HG02623 (cell line): ENCODE measurements at regions not wholly inside any gene's neighbourhood (a gene's known extent, or its start where the extent isn't known, plus 50 kb on each side); places are given as distances from the start of the nearest gene placed in this dataset.
"Not testable (repeated sequence)": the region's sequence is repeated elsewhere in the genome, so short reads cannot be mapped to it uniquely, and the experiment has no call there.

Experiments used
- ATAC-seq: cut with Tn5 transposase; IDR thresholded peaks from one replicate; pipeline ENCODE4 v1.9.1; 2021; ENCODE audit warnings: moderate library complexity; ENCODE audit not compliant: unreplicated experiment

DNA sequence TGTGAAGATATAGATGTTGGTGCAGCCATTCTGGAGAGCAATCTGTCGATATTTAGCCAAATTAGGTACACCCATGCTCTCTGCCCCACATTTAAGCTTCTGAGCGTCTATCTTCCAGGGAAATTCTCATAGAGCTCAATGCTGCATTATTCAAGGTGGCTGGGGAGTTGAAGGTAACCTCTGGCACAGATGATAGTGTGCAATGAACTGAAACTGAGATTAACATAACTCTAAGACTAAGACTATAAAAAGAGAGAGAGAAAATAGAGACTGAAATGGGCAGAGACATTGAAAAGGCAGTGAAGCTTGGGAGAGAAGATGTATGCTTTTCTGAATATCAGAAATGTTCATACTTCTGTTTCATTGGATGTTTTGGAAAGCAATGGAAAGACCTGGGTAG, 1197.0 kb upstream of the AUTS2 start:
- ATAC-seq = no peak

GRCh38 chr7:68406480-68406879, 1191.8 kb upstream of the AUTS2 start:
- ATAC-seq = no peak

DNA sequence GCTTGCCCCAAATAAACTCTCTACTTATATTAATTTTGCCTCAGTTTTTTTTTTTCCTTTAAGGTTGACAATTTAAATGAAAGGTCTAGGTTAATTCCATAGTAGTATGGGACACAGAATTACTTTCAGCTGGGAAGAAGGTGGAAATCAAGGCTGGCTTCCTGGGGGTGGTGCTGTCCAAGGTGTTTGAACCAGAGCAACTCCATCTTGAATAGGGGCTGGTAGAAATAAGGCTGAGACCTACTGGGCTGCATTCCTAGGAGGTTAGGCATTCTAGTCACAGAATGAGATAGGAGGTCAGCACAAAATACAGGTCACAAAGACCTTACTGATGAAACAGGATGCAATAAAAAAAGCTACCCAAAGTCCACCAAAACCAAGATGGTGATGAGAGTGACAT, 1190.8 kb upstream of the AUTS2 start:
- no peak for ATAC-seq

GRCh38 chr7:68408873-68409272, 1189.4 kb upstream of the AUTS2 start:
- ATAC-seq = no peak

- ATAC-seq = no peak
Observed at GRCh38 chr7:68409851-68410250, 1188.4 kb upstream of the AUTS2 start.

- not testable (repeated sequence) for ATAC-seq
Observed at GRCh38 chr7:68410693-68411092, 1187.6 kb upstream of the AUTS2 start.

DNA sequence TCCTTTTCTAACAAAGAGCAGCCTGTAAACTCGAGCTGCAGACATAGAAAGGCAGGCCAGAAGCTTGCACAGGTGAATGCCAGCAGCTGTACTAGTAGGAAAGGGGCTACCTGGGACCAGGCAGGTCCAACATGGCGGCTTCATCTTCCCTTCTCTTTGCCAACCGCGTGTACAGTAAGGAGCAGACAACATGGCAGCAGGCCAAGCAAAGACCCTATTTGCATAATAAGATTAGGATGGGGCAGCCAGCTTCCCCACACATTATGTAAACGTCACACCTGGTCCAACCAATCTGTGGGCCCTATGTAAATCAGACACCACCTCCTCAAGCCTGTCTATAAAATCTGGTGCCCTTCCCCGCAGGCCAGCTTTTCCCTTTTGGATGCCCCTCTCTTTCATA, 1186.5 kb upstream of the AUTS2 start:
- no peak for ATAC-seq

DNA sequence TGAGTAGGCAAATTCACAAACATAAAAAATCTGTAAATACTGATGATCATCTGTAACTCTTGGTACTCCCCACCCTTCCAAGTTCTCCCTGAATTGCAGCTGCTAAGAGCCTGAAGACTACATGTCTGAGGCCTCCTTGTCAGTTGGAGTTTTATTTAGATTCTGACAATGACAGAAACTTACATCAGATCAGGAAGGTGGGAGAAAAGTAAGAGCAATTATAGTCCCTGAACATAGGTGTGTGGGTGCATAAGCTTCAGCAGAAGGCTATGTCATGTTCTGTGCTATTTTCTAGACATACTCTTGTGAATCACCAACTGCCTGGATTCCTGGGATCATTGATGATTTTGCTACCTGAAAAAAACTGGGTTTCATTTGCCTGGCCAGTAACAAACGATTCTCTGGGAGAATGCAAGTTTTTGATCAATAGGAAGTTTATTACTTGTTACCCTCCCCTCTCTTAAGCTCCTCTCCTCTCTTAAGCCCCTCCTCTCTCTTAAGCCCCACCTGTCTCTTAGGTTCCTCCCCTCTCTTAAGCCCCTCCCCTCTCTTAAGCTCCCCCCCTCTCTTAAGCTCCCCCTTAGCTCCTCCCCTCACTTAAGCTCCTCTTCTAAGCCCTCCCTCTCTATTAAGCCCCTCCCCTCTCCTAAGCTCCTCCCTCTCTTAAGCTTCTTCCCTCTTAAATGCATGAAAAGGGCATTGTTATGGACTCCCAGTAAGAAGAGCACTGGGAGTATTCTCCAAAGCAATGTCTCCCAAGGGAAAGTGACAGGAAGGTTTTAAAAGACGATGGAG, 1183.4 kb upstream of the AUTS2 start:
- no peak for ATAC-seq

DNA sequence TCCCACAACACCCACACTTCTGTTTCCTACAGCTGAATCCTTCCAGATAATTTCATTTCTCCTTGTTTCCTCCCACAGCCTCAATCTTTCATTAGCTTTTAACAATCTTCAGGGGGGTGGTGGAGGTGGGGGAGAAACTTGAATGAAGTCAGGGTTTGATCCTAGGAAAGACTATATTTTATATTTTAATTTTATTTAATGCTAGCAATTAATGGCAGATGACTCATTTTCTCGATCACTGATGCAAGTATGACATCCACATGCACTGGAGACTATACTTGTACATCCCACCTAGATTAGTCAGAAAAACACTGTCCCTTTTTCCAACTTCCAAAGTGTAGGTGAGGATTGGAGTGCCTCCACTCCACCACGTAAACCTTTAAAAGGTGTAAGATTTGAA, 1181.3 kb upstream of the AUTS2 start:
- ATAC-seq = no peak

DNA sequence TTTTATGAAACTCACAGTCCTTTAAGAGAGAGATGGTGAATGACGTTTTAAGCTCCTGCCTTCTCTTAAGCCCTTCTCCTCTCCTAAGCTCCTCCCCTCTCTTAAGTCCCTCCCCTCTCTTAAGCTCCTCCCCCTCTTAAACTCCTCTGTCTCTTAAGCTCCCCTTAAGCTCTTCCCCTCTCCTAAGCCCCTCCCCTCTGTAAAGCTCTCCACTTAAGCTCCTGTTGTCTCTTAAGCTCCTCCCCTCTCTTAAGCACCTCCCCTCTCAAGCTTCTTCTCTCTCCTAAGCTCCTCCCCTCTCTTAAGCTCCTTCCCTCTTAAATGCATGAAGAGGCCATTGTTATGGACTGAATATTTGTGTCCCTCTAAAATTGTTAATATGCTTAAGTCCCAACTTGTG, 1180.6 kb upstream of the AUTS2 start:
- no peak for ATAC-seq

- no peak for ATAC-seq
Observed at GRCh38 chr7:68420342-68421192, 1177.7 kb upstream of the AUTS2 start.

- no peak for ATAC-seq
Observed at GRCh38 chr7:68421712-68422111, 1176.6 kb upstream of the AUTS2 start.

GRCh38 chr7:68422281-68422680, 1176.0 kb upstream of the AUTS2 start:
- no peak for ATAC-seq

GRCh38 chr7:68423356-68423755, 1174.9 kb upstream of the AUTS2 start:
- no peak for ATAC-seq

DNA sequence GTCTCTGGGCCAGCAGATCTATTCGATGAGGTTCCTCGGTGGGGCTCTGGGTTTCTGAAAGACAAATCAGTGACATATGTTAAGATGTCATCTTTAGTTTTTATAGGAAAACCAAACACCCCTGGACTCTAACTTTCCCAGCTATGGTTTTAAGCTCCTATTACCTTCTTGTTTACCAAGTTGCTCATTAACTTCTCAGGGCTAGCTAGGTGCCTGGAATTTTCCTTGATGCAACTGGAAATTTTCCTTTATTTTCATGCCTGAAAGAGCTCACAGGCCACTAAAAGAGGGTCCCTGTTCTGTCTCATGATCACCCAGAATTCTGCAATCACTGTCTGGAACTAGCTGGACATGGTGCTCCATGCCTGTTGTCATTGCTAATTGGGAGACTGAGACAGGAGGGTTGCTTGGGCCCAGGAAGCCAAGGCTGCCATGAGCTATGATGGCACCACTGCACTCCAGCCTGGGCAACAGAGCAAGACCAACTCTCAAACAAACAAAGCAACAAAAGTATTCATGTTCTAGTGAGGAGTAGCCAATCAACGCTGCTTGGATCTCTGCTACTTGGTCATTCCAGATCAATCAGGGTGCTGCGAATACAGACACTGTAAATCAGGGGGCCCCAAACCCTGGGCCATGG, 1173.5 kb upstream of the AUTS2 start:
- no peak for ATAC-seq

GRCh38 chr7:68425377-68425776, 1172.9 kb upstream of the AUTS2 start:
- no peak for ATAC-seq

- ATAC-seq = no peak
Observed at GRCh38 chr7:68429411-68430117, 1168.7 kb upstream of the AUTS2 start.

DNA sequence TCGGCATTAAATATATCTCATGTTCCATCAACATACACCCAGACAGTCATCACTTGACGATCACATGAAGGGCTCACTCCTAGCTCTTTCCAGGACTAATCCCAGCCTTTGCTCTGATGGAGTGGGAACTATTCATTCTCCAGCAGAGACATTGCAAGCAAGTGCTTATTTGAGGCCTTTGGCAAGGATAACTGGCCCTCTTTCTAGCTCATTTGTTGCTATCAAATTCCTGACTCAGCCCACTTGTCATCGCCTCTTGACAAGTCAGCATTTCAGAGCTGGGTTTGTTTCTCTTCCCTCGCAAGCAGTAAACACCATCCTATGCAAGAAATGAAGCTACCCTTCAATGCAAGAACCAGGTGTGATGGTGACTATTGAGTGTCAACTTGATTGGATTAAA, 1165.7 kb upstream of the AUTS2 start:
- ATAC-seq = no peak

DNA sequence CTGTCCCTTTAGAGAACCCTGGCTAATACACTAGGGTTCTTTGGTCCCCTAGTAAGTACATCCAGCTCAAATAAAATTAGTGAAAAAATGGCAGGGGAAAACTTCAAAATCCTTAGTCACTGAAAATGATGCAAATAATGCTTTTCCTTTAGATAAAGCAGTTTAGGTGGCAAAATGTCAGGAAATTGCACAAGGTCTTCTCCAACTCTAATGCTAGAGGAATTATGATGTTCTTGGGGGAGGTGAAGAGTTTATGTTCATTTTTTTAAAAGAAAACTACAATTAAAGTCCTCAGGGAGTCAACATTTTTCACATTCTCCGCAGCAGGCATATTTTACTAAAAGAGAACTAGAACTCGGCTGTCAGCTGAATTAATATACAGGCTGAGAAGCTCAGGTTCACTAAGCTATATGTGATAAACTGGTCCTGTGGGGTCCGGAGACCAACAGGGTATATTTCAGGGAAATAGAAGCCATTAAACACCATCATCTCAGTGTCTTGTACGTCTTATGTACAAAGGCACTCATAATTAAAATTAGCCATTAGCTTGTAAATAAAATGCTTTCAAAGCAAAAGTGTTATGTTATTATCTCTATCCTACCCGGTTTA, 1164.7 kb upstream of the AUTS2 start:
- ATAC-seq = no peak

GRCh38 chr7:68434857-68435256, 1163.4 kb upstream of the AUTS2 start:
- no peak for ATAC-seq

DNA sequence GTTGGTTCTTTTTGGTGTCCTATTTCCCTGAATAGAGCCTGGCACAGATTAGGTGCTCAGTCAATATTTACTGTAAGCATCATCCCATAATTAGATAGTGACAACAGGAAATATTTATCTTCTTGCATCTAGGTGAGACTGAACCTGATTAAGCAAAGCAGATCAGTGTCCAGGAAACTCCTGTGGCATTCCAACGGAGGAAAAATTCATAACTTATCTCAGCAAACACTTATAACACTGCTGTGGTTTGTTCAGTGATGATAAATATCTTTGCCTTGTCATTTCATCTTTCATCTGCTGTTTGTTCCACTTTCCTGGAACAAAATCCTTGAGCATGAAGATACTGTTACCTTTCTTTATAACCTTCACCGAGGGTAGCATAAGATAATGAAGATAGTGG, 1160.3 kb upstream of the AUTS2 start:
- no peak for ATAC-seq
